GM21390 (cell line): ENCODE measurements at regions not wholly inside any gene's neighbourhood (a gene's known extent, or its start where the extent isn't known, plus 50 kb on each side); places are given as distances from the start of the nearest gene placed in this dataset.
"Not testable (repeated sequence)": the region's sequence is repeated elsewhere in the genome, so short reads cannot be mapped to it uniquely, and the experiment has no call there.

Experiments used
- ATAC-seq: cut with Tn5 transposase; IDR thresholded peaks from one replicate; pipeline ENCODE4 v1.9.1; 2021; ENCODE audit not compliant: unreplicated experiment

- no peak for ATAC-seq
Measured at GRCh38 chr1:214859647-214860046, 222.9 kb upstream of the KCNK2 start.

DNA sequence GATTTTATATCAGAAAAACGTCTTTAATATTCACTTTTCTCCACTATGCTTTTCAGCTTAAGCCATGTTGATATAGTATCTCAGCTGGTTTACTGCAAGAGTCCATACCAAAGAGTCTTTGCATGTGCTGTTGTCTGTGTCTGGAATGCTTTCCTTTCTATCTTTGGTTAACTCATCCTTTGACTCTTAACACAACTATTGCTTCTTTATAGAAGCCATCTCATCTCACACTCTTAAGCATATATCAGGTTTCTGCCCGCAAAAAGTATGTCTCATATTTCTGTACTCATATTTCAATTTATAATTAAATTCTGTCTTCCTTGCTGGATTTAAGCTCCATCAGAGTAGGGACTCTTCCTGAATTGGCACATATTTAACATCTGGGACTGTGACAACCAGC lies 220.9 kb upstream of the KCNK2 start:
- ATAC-seq: no peak

GRCh38 chr1:214862421-214862820 lies 220.1 kb upstream of the KCNK2 start:
- ATAC-seq: no peak

GRCh38 chr1:214864896-214865688 lies 217.4 kb upstream of the KCNK2 start:
- ATAC-seq: no peak

DNA sequence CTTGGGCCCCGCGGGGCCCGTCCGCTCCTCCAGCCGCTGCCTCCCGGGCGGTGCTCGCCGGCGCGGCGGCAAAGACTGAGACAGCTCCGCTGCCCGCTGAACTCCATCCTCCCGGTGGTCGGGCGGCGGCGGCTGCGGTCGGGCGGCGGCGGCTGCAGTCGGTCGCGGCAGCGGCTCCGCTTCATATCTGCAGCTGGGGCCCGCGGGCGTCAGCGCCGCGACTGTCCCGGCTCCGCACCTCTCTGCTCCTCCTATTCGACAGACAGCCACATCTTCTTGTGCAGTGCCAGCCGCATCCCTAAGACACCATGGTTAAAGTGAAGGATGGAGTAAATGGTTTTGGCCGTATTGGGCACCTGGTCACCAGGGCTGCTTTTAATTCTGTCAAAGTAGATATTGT lies 212.1 kb upstream of the KCNK2 start:
- ATAC-seq: not testable (repeated sequence)

DNA sequence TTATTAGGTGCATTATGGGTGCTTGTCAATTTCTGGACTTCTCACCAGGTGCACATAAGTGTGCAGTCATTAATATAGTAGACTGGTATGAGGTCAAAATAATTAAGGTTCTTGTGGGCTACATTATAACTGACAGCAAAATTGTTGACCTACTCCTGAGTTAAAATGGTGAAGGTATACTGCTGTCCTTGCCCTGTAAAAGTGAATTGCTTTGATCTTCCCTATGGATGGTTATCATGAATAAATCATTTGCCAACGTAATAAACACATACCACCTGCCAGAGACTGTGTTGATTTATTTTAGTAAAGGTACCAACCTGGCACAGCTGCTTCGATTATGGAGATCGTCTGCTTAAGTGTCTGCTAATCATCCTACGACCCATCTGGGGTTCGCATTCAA lies 201.6 kb upstream of the KCNK2 start:
- ATAC-seq: no peak

DNA sequence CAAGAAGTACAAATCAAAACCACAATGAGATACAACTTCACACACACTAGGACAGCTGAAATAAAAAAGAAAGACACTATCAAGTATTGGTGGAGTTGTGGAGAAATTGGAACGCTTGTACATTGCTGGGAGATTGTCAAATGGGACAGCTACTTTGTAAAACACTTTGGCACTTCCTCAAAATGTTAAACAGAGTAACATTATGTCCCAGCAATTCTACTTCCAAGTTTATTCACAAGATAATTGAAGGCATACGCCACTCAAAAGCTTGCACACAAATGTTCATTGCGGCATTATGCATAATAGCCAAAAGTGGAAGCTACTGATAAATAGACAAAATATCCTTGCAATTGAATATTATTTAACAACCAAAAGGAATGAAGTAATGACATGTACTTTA lies 199.9 kb upstream of the KCNK2 start:
- ATAC-seq: no peak

GRCh38 chr1:214895011-214895600 lies 187.4 kb upstream of the KCNK2 start:
- no peak for ATAC-seq

DNA sequence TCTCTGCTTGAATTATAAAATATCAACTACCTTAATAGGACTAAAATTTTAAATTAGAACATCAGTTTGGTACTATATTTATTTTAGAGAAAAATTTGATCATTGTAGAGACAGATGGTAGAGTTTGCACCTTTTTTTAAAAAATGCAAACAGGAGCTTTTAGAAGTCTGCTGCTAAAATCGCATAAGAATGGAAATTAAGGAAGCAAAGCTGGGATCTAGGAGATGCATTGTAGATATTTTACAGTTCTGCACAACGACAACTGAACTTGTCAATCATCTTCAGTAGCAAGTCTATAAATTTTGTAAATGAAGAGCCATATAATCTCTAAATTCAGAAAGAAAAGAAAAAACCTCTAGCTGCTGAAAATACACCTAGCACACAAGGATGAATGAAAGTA lies 185.6 kb upstream of the KCNK2 start:
- ATAC-seq: no peak

- no peak for ATAC-seq
Measured at GRCh38 chr1:214897581-214897980, 185.0 kb upstream of the KCNK2 start.

GRCh38 chr1:214898161-214898560 lies 184.4 kb upstream of the KCNK2 start:
- ATAC-seq: no peak

- ATAC-seq: no peak
Measured at GRCh38 chr1:214898718-214899117, 183.8 kb upstream of the KCNK2 start.

DNA sequence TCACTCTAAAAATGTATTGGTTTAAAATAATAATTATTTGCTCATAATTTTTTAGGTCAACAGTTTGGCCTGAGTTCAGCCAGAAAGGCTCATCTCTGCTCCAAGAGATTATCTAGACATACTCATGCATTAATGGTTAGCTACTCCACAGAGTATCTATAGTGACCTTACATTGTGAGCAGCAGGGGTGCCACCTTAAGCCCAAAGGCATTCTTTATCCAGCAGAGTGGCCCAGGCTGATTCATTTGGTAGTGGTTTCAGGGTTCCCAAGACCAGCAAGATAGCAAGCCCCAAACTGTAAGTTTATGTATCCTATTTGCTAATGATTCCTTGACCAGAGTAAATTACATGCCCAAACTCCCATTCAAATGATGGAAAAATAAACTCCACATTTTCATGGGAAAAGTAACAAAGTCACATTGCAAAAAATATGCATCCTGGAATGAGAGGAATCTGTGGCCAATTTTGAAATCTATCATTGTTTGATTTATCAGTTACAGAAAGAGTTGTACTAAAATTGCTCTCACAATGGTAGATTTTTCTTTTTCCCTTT lies 182.6 kb upstream of the KCNK2 start:
- no peak for ATAC-seq

DNA sequence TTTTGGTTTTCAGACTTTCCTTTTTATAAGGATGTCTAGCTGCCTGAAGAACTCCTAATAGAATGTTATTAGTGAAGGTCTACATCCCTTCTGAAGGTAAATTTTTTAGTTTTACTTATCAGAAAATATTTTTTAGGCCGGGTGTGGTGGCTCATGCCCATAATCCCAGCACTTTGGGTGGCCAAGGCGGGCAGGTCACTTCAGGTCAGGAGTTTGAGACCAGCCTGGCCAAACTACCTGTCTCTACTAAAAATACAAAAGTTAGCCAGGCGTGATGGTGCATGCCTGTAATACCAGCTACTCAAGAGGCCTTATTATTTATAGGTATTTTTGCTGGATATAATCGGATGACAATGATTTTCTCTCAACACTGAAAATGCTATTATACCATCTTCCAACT lies 181.9 kb upstream of the KCNK2 start:
- no peak for ATAC-seq

DNA sequence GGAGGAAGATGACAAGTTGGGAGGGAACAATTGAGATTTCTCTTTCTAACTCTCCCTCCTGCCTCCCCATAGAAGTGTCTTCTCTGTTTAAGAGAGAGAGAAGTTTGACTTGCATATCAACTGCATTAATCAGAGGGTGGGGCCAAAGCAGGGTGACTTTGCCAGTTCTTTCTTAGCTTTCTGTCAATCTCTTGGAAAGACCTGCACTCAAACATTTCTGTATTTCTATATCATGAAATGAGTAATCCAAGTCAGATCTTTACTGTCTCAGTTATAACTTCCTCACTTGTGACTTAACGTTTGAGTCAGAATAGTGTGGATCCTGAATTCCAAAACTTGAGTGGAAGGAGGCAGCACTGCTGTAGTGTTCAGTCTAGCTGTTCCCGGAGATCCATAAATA lies 180.8 kb upstream of the KCNK2 start:
- no peak for ATAC-seq

DNA sequence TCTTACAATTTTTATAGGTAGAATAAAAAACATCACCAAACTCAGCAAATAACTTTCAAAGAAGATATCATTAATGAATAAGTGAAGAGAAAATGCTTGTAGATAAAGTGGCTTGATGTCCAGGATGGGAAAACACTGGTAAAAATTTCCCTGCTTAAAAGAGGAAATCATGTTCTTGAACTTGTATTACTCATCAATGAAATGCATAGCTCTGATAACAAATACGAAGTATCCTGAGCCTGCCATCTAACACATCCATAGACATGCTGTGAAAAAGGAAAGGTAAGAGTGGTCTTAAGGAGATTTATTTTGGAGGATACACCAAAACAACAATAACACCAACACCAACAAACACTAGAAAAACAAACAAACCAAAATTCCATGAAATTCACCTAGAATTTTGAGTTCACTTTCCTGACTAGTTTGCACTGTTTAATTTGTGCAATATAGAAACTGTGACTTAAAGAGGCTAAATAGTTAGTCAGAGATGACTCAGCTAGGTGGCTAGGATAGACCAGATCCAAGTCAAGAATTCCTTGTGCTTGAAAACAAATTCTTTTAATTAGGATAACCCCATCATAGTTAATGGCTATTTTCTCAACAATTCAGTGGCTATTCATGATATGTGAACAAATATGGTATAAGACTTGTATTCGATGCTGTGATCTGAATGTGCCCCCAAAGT lies 179.8 kb upstream of the KCNK2 start:
- no peak for ATAC-seq

- ATAC-seq: no peak
Measured at GRCh38 chr1:214912127-214912526, 170.4 kb upstream of the KCNK2 start.

DNA sequence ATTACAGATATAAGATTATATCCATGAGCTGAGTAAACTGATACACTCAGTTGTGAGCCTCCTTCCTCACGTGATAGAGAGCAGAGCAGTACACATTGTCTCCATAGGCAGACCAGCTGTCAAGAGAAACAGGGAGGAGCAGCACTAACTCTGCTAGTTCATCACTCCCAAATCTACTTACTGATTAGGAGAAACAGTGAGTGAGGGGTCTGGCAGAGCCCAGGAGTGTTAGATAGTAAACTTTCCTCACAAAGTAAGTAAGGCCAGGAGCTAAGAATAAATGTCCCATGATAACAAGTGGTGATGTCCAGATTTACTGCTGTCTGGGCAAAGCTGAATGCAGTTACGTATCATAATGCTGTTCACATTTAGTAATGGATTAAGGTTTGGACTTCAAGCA lies 168.6 kb upstream of the KCNK2 start:
- no peak for ATAC-seq

DNA sequence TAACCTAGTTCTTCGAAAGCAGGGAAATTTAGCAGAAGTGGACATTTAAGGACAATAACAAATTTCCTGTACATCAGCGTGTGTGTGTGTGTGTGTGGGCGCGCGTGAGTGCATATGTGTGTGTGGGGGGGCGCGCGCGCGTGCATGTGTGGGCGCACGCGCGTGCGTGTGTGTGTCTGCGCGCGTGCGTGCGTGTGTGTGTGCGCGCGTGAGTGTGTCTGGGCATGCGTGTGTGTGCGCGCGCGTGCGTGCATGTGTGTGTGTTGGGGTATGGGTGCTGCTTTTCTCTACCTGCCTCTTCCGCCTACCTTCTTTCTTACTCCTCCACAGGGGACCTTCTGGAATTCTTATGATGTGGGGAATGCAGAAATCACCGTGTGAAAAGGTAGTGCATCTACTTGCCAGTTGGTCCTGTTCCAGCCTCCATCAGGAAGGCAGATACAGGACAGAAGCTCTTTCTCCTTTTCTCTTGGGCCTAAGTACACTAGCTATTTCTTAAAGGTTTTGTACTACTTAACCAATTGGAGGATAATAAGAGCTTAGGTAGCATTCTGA lies 165.4 kb upstream of the KCNK2 start:
- no peak for ATAC-seq

- no peak for ATAC-seq
Measured at GRCh38 chr1:214918745-214919144, 163.8 kb upstream of the KCNK2 start.

DNA sequence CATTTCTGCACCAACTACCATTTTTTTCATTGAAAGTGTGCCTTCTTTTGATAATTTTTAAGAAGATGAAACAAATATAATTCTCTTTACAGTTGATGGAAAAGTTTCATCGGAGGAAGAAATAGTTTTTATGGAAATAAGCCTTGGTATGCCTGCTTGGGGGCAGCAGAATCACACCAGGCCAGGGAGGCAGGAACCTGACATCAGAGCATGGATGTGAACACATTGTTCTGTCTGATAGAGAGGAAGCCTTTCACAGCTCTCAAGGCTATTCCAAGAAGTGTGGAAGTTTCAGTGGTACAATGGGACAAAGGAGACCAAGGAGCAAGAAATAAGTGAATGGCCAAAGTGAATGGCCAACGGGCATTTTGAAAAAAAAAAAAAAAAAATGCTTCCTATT lies 162.2 kb upstream of the KCNK2 start:
- no peak for ATAC-seq
